Epithelial cell of proximal tubule (primary cell): ENCODE measurements at regions not wholly inside any gene's neighbourhood (a gene's known extent, or its start where the extent isn't known, plus 50 kb on each side); places are given as distances from the start of the nearest gene placed in this dataset.
"Not testable (repeated sequence)": the region's sequence is repeated elsewhere in the genome, so short reads cannot be mapped to it uniquely, and the experiment has no call there.

ENCODE experiments used
- DNase-seq: peaks from one replicate; pipeline ENCODE4 v3.0.0-alpha.2; 2011; ENCODE audit warnings: low read depth
- H3K4me3 ChIP-seq: 2 replicates; pipeline ENCODE4 v1.5.1; 2011; ENCODE audit warnings: low read depth, mild to moderate bottlenecking, low read length
- TF ChIP-seq, protein P1 (sequence below): conservative IDR thresholded peaks from 2 replicates; pipeline ENCODE4 v1.5.1; 2012; ENCODE audit warnings: low read depth, mild to moderate bottlenecking, low read length

DNA sequence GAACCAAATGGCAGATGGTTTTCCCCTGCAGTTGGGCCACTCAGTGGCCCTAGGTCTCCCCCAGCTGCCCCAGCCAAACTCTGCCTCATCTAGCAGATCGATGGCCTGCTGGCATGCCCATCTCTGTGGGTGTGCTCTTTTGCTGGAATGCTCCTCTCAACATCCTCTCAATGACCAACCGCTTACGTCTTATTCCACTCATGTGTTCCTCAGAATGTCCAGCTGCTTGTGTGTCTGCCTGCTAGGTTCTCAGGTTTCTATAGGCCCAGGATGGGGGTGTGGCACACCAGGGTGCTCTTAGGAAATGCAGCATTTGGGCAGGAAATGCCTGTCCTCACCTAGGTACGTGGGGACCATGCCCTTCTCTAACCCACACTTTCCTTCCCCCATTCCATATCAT, 509.9 kb upstream of the SYNCRIP start:
- TF ChIP-seq, protein P1, sequence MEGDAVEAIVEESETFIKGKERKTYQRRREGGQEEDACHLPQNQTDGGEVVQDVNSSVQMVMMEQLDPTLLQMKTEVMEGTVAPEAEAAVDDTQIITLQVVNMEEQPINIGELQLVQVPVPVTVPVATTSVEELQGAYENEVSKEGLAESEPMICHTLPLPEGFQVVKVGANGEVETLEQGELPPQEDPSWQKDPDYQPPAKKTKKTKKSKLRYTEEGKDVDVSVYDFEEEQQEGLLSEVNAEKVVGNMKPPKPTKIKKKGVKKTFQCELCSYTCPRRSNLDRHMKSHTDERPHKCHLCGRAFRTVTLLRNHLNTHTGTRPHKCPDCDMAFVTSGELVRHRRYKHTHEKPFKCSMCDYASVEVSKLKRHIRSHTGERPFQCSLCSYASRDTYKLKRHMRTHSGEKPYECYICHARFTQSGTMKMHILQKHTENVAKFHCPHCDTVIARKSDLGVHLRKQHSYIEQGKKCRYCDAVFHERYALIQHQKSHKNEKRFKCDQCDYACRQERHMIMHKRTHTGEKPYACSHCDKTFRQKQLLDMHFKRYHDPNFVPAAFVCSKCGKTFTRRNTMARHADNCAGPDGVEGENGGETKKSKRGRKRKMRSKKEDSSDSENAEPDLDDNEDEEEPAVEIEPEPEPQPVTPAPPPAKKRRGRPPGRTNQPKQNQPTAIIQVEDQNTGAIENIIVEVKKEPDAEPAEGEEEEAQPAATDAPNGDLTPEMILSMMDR = no peak
- DNase-seq = no peak
- H3K4me3 ChIP-seq = no peak overlapping the region

DNA sequence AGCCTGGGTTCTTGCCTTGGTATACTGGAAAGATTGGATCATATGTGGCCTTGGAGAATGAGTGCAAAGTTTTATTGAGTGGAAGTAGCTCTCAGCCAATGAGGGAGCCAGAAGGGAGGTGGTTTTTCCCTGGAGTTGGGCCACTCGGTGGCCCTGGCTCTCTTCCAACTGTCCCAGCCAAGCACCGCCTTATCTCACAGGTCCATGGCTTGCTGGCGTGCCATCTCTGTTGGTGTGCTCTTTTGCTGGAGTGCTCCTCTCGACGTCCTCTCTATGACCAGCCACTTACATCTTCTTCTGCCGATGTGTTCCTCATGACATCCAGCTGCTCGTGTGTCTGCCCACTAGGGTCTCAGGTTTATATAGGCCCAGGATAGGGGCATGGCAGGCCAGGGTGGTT, 505.9 kb upstream of the SYNCRIP start:
- DNase-seq = no peak
- TF ChIP-seq, protein P1 = no peak
- H3K4me3 ChIP-seq = no peak overlapping the region

DNA sequence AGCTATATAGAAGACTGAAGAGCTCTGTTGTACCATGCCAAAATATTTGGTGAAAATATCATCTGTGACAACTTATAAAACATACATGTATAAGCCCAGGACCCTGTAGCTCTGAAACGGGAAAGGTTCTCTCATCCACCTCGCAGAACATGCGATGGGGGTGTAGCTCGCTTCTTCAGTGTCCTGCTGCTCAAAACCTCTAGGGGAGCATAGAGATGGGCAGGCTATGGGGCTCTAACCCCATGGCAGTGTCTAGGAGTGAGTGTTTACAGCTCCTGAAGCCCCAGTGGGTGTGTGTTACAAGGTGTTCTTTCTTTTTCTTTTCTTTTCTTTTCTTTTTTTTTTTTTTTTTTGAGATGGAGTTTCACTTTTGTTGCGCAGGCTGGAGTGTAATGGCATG, 505.2 kb upstream of the SYNCRIP start:
- no peak overlapping the region for H3K4me3 ChIP-seq
- DNase-seq = no peak
- TF ChIP-seq, protein P1 = no peak

DNA sequence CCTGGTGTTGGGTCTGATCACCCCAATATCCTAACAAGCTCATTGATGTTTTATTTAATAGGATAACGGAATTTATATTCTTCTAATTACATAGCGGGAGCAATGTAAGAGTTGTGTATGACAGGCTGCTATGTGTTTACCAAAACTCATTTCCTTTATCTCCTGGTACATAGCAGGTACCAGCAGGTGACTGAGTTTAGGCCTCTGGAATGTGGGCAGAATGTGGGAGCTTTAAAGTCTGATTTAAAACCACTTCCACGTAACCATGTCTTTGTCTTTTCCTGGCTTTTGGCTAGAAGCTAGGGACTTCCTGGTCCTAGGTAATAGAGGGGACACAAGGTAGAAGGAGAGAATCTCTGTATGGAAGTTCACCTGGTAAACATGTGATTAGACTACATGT, 504.6 kb upstream of the SYNCRIP start:
- no peak for DNase-seq
- H3K4me3 ChIP-seq = no peak overlapping the region
- TF ChIP-seq, protein P1 = no peak

DNA sequence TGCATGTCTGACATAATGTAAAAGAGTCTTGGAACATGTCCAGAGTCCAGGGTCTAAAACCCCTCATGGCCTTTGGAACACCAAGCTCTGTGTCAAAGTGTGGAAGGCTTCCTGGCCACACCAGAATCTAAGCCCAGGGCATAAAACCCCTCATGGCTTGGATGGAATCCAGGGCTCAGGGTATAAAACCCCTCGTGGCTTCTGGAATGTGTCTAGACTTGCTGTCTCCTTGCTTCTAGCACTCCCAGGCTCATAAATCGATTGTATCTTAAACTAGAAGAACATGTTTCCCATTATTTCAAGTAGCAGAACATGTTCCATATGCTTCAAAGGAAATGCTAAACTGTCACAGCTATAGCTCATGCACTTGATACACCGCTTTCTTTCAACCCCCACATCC, 504.1 kb upstream of the SYNCRIP start:
- DNase-seq, H3K4me3 ChIP-seq: not testable (repeated sequence)

DNA sequence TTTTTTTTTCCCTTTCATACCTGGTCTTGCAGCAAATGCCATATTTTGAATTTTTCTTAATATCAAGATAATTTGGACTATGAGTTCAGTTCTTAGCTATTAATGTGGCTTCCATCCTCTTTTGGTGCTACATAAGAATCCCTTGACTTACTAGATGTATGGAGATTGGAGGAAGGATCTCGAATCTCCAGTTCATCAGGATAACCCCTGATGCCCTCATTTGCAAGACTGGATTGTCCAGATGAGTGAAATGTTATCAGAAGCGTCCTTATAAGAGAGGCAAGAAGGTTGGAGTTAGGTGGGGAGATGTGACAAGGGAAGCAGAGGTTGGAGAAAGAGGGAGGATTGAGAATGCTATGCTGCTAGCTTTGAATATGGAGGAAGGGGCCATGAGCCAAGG, 499.6 kb upstream of the SYNCRIP start:
- H3K4me3 ChIP-seq = no peak overlapping the region
- DNase-seq = no peak
- TF ChIP-seq, protein P1 = no peak

DNA sequence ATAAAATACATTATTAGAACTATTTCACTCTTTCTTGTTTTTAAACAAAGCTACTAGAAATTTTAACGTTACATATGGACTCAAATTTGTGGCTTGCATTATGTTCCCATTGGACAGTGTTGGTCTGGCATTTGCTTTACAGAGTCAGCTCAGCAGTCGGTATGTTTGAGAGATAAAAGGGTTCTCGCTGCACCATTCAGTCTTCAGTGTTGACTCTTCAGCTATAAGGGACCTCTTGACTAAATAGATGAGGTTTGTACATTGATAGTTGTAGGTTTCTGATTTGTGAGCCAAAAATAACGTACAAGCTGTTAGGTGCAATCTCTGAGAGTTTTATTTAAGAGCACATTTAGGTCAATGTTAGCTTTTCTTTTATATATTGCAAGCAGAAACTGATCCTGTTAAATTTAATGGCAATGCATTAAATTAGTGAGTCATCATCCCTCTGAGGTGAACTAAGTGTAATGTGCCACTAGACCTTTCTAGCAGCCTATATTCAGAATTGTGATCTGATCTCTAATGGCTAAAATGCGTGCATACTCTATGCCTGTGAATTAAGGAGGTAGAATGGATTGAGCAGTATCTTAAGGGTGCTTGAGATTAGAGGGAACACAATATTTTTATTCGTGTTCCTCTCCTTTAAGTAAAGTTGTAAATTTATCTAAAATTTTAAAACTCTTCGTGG, 485.6 kb upstream of the SYNCRIP start:
- DNase-seq = no peak
- TF ChIP-seq, protein P1 = no peak

More for the DNA sequence above, 485.6 kb upstream of the SYNCRIP start:
- no peak overlapping the region for H3K4me3 ChIP-seq
